ENCODE measurements at regions not wholly inside any gene's neighbourhood (a gene's known extent, or its start where the extent isn't known, plus 50 kb on each side); places are given as distances from the start of the nearest gene placed in this dataset.

GRCh38 chr13:103556681-103557080 is 490.5 kb upstream of the SLC10A2 start:
- no peak for DNase-seq (ENCODE audit: low read depth)
- no peak for TF ChIP-seq CTCF (IDR thresholded peaks at IDR 0.05; ENCODE audit: control insufficient read depth, extremely low read depth, insufficient read depth)
- H3K4me3 ChIP-seq (ENCODE audit: low read depth, low read length): no peak overlapping the region

- TF ChIP-seq CTCF (IDR thresholded peaks at IDR 0.05; ENCODE audit: control insufficient read depth, extremely low read depth, insufficient read depth): no peak
- no peak for DNase-seq (ENCODE audit: low read depth)
- H3K4me3 ChIP-seq (ENCODE audit: low read depth, low read length): no peak overlapping the region
Observed at GRCh38 chr13:103547914-103548313, 481.7 kb upstream of the SLC10A2 start.

- no peak overlapping the region for H3K4me3 ChIP-seq (ENCODE audit: low read depth, low read length)
- TF ChIP-seq CTCF (IDR thresholded peaks at IDR 0.05; ENCODE audit: control insufficient read depth, extremely low read depth, insufficient read depth): no peak
- no peak for DNase-seq (ENCODE audit: low read depth)
Observed at GRCh38 chr13:103546271-103546670, 480.1 kb upstream of the SLC10A2 start.

- no peak overlapping the region for H3K4me3 ChIP-seq (ENCODE audit: low read depth, low read length)
- TF ChIP-seq CTCF (IDR thresholded peaks at IDR 0.05; ENCODE audit: control insufficient read depth, extremely low read depth, insufficient read depth): no peak
- no peak for DNase-seq (ENCODE audit: low read depth)
Observed at GRCh38 chr13:103542648-103543047, 476.4 kb upstream of the SLC10A2 start.

GRCh38 chr13:103540382-103540765 is 474.2 kb upstream of the SLC10A2 start:
- TF ChIP-seq CTCF (IDR thresholded peaks at IDR 0.05; ENCODE audit: control insufficient read depth, extremely low read depth, insufficient read depth): no peak
- no peak for DNase-seq (ENCODE audit: low read depth)
- no peak overlapping the region for H3K4me3 ChIP-seq (ENCODE audit: low read depth, low read length)

GRCh38 chr13:103539721-103540381 is 473.6 kb upstream of the SLC10A2 start:
- DNase-seq (ENCODE audit: low read depth): no peak
- no peak for TF ChIP-seq CTCF (IDR thresholded peaks at IDR 0.05; ENCODE audit: control insufficient read depth, extremely low read depth, insufficient read depth)
- no peak overlapping the region for H3K4me3 ChIP-seq (ENCODE audit: low read depth, low read length)

GRCh38 chr13:103539265-103539664 is 473.0 kb upstream of the SLC10A2 start:
- DNase-seq (ENCODE audit: low read depth): no peak
- no peak overlapping the region for H3K4me3 ChIP-seq (ENCODE audit: low read depth, low read length)
- no peak for TF ChIP-seq CTCF (IDR thresholded peaks at IDR 0.05; ENCODE audit: control insufficient read depth, extremely low read depth, insufficient read depth)

Data from LNCaP clone FGC (cell line).